Vagina (tissue), 2 donors: ENCODE measurements at regions not wholly inside any gene's neighbourhood (a gene's known extent, or its start where the extent isn't known, plus 50 kb on each side); places are given as distances from the start of the nearest gene placed in this dataset.

Experiments used
- DNase-seq, 2 donors: peaks; one replicate each; pipeline ENCODE4 v3.0.0-alpha.2; 2017; ENCODE audit errors: extremely low spot score in 2 of 2
- H3K27ac ChIP-seq: fragments of 200-600 bp; sonication (generic); one replicate; pipeline ENCODE4 v1.5.1; 2019
- H3K27me3 ChIP-seq: fragments of 200-600 bp; sonication (generic); one replicate; pipeline ENCODE4 v1.5.1; 2019
- H3K36me3 ChIP-seq, 2 donors: fragments of 200-600 bp; sonication (generic); one replicate each; pipeline ENCODE4 v1.5.1; 2017 to 2019
- H3K4me1 ChIP-seq: fragments of 200-600 bp; sonication (generic); one replicate; pipeline ENCODE4 v1.5.1; 2019
- H3K4me3 ChIP-seq, 2 donors: fragments of 200-600 bp; sonication (generic); 1 replicate in 1 of 2; 2 replicates in 1 of 2; pipeline ENCODE4 v1.5.1; 2016 to 2019
- H3K9me3 ChIP-seq: fragments of 200-600 bp; sonication (generic); one replicate; pipeline ENCODE4 v1.5.1; 2019
- CTCF ChIP-seq, 3 experiments: fragments of 450-650 bp in 2 of 3; fragments of 200-600 bp in 1 of 3; sonication (generic) in 1 of 3; IDR thresholded peaks; one replicate each; pipeline ENCODE4 v1.5.1; 2017 to 2019; ENCODE audit warnings: antibody characterized with exemption in 3 of 3, mild to moderate bottlenecking in 2 of 3, moderate library complexity in 2 of 3
- POLR2A ChIP-seq, 2 donors: fragments of 450-650 bp; IDR thresholded peaks; one replicate each; pipeline ENCODE4 v1.6.1; 2017; ENCODE audit warnings: antibody characterized with exemption in 2 of 2, mild to moderate bottlenecking in 2 of 2, moderate library complexity in 2 of 2
- POLR2AphosphoS5 ChIP-seq, 2 donors: sonication (generic); formaldehyde crosslinking; IDR thresholded peaks; one replicate each; pipeline ENCODE4 v1.9.0; 2017; ENCODE audit warnings: antibody characterized with exemption in 2 of 2, mild to moderate bottlenecking in 2 of 2, low read depth in 1 of 2; ENCODE audit not compliant: insufficient read depth in 1 of 2
- intact Hi-C: fragments of 100-400 bp; cut with DNase I; formaldehyde crosslinking; loops from one replicate; pipeline ENCODE4 v1.15.1; 2023

- Histone ChIP-seq H3K36me3 (no peaks in the 10 kb centered on the region), H3K27me3 (no peaks in the 10 kb centered on the region), H3K4me1 (no peaks in the 10 kb centered on the region), H3K27ac (no peak overlapping the region), H3K4me3 (no peak overlapping the region), H3K9me3 (no peaks in the 10 kb centered on the region)
- intact Hi-C loops: no loop called here
- no peak for TF ChIP-seq POLR2A (IDR thresholded peaks at IDR 0.05)
- no peak for TF ChIP-seq POLR2AphosphoS5 (IDR thresholded peaks at IDR 0.05; ENCODE audit: insufficient read depth in 1 of 2, low read depth in 1 of 2)
- TF ChIP-seq CTCF (IDR thresholded peaks at IDR 0.05): no peak
- no peak for DNase-seq
Measured at GRCh38 chr14:55512421-55512820, 67.6 kb upstream of the KTN1 start.

DNA sequence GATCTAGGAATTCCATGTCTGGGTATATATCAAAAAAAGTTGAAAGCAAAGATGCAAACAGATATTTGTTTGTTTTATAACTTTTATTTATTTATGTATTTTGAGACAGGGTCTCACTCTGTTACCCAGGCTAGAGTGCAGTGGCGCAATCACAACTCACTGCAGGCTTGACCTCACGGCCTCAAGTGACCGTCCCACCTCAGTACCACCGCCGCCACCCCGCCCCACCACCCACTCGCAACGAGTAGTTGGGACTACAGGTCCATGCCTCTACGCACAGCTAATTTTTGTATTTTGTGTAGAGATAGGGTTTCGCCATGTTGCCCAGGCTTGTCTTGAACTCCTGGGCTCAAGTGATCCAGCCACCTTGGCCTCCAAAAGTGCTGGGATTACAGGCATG, 66.5 kb upstream of the KTN1 start:
- no peaks in the 10 kb centered on the region for H3K4me1 ChIP-seq
- no peaks in the 10 kb centered on the region for H3K9me3 ChIP-seq
- H3K27me3 ChIP-seq: no peaks in the 10 kb centered on the region
- intact Hi-C loops: no loop called here
- no peak overlapping the region for H3K27ac ChIP-seq
- no peak for DNase-seq
- no peak overlapping the region for H3K4me3 ChIP-seq
- TF ChIP-seq POLR2A (IDR thresholded peaks at IDR 0.05) (no peak), POLR2AphosphoS5 (IDR thresholded peaks at IDR 0.05; ENCODE audit: insufficient read depth in 1 of 2, low read depth in 1 of 2) (no peak), CTCF (IDR thresholded peaks at IDR 0.05) (no peak)
- no peaks in the 10 kb centered on the region for H3K36me3 ChIP-seq

DNA sequence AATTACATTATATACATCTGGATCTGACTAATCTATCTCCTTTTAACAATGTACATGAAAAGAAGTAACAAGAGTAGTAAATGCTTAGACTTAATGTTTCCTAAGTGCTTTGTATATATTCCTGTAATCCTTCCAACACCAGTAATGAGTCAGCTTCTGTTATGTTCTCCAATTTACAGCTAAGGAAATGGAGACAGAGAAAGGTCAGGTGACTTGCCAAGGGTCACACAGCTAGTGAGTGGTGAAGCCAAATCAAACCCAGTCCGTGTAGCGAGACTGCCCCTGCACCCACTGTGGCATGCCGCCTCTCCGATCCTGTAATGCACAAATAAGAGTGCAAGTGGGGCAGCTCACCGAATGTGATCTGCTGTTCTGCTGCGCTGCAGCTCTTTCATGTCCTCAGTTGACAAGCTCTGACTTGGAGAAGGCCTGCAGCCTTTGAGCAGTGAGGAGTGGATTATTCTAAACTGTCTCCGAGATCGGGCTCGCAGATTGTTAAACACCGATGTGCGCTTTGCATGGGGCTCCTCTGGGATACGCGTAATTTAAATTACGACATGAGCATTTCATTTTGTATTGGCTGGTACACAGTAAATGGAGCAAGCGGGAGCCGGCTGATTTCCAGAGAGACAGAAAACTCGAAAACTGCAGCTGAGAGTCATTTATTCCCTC, 65.1 kb upstream of the KTN1 start:
- H3K36me3 ChIP-seq: no peaks in the 10 kb centered on the region
- intact Hi-C loops: no loop called here
- no peaks in the 10 kb centered on the region for H3K9me3 ChIP-seq

DNA sequence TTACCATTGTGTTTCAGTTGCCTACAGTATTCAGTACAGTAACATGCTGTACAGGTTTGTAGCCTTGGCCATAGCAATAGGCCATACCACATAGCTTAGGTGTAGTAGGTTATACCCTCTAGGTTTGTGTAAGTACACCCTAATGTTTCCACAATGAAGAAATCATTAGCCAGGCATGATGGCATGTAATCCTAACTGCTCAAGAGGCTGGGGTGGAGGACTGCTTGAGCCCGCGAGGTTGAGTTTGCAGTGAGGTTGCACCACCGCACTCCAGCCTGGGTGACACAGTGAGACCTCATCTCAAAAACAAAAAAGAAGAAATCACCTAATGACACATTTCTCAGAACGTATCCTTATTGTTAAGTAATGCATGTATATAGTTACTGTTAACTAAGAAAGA, 63.2 kb upstream of the KTN1 start:
- Histone ChIP-seq H3K4me3 (no peak overlapping the region), H3K27ac (no peak overlapping the region), H3K27me3 (no peaks in the 10 kb centered on the region), H3K36me3 (no peaks in the 10 kb centered on the region), H3K9me3 (no peaks in the 10 kb centered on the region), H3K4me1 (peaks cover 10% of the 10 kb centered on the region)
- DNase-seq: no peak
- intact Hi-C loops: no loop called here
- TF ChIP-seq POLR2AphosphoS5 (IDR thresholded peaks at IDR 0.05; ENCODE audit: insufficient read depth in 1 of 2, low read depth in 1 of 2): no peak

More for the DNA sequence above, 65.1 kb upstream of the KTN1 start:
- H3K4me1 ChIP-seq: peaks cover 10% of the 10 kb centered on the region
- no peak overlapping the region for H3K27ac ChIP-seq
- H3K27me3 ChIP-seq: no peaks in the 10 kb centered on the region
- no peak for TF ChIP-seq POLR2A (IDR thresholded peaks at IDR 0.05)
- peak in 1 of 2 donors; percentile 26 for TF ChIP-seq POLR2AphosphoS5 (IDR thresholded peaks at IDR 0.05; ENCODE audit: insufficient read depth in 1 of 2, low read depth in 1 of 2)
- no peak overlapping the region for H3K4me3 ChIP-seq
- no peak for DNase-seq

GRCh38 chr14:55518391-55518790, 61.6 kb upstream of the KTN1 start:
- no peaks in the 10 kb centered on the region for H3K9me3 ChIP-seq
- H3K4me1 ChIP-seq: peaks cover 10% of the 10 kb centered on the region
- intact Hi-C loops: no loop called here

More at GRCh38 chr14:55518391-55518790, 61.6 kb upstream of the KTN1 start:
- TF ChIP-seq POLR2AphosphoS5 (IDR thresholded peaks at IDR 0.05; ENCODE audit: insufficient read depth in 1 of 2, low read depth in 1 of 2) (no peak), CTCF (IDR thresholded peaks at IDR 0.05) (no peak), POLR2A (IDR thresholded peaks at IDR 0.05) (no peak)
- Histone ChIP-seq H3K27ac (no peak overlapping the region), H3K4me3 (no peak overlapping the region), H3K36me3 (no peaks in the 10 kb centered on the region), H3K27me3 (no peaks in the 10 kb centered on the region)
- no peak for DNase-seq
